ENCODE measurements at regions not wholly inside any gene's neighbourhood (a gene's known extent, or its start where the extent isn't known, plus 50 kb on each side); places are given as distances from the start of the nearest gene placed in this dataset.

GRCh38 chr18:10275486-10275885 is 178.9 kb upstream of the APCDD1 start:
- no peaks in the 10 kb centered on the region for H4K20me1 ChIP-seq (ENCODE audit: insufficient read depth)
- H3K27ac ChIP-seq (ENCODE audit: low read length) = no peak overlapping the region
- H3K27me3 ChIP-seq (ENCODE audit: insufficient read depth, low read depth, low read length) = no peaks in the 10 kb centered on the region
- no peaks in the 10 kb centered on the region for H3F3A ChIP-seq (ENCODE audit: insufficient read depth, low read length, poor library complexity, severe bottlenecking)
- TF ChIP-seq RAD21 (conservative IDR thresholded peaks at IDR 0.05) (no peak), SMC3 (conservative IDR thresholded peaks at IDR 0.05; ENCODE audit: poor library complexity) (no peak), EP300 (conservative IDR thresholded peaks at IDR 0.05; ENCODE audit: poor library complexity, severe bottlenecking) (no peak), EZH2 (IDR thresholded peaks at IDR 0.05; ENCODE audit: borderline replicate concordance, insufficient read depth, low read length, poor library complexity, severe bottlenecking) (no peak), TAF1 (IDR thresholded peaks at IDR 0.05; ENCODE audit: low read depth) (no peak), MXI1 (conservative IDR thresholded peaks at IDR 0.05; ENCODE audit: poor library complexity, severe bottlenecking) (no peak), POLR2AphosphoS5 (IDR thresholded peaks at IDR 0.05) (no peak)
- TF ChIP-seq, protein P1, sequence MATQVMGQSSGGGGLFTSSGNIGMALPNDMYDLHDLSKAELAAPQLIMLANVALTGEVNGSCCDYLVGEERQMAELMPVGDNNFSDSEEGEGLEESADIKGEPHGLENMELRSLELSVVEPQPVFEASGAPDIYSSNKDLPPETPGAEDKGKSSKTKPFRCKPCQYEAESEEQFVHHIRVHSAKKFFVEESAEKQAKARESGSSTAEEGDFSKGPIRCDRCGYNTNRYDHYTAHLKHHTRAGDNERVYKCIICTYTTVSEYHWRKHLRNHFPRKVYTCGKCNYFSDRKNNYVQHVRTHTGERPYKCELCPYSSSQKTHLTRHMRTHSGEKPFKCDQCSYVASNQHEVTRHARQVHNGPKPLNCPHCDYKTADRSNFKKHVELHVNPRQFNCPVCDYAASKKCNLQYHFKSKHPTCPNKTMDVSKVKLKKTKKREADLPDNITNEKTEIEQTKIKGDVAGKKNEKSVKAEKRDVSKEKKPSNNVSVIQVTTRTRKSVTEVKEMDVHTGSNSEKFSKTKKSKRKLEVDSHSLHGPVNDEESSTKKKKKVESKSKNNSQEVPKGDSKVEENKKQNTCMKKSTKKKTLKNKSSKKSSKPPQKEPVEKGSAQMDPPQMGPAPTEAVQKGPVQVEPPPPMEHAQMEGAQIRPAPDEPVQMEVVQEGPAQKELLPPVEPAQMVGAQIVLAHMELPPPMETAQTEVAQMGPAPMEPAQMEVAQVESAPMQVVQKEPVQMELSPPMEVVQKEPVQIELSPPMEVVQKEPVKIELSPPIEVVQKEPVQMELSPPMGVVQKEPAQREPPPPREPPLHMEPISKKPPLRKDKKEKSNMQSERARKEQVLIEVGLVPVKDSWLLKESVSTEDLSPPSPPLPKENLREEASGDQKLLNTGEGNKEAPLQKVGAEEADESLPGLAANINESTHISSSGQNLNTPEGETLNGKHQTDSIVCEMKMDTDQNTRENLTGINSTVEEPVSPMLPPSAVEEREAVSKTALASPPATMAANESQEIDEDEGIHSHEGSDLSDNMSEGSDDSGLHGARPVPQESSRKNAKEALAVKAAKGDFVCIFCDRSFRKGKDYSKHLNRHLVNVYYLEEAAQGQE (IDR thresholded peaks at IDR 0.05; ENCODE audit: borderline replicate concordance) = no peak
- TF ChIP-seq, protein P2, sequence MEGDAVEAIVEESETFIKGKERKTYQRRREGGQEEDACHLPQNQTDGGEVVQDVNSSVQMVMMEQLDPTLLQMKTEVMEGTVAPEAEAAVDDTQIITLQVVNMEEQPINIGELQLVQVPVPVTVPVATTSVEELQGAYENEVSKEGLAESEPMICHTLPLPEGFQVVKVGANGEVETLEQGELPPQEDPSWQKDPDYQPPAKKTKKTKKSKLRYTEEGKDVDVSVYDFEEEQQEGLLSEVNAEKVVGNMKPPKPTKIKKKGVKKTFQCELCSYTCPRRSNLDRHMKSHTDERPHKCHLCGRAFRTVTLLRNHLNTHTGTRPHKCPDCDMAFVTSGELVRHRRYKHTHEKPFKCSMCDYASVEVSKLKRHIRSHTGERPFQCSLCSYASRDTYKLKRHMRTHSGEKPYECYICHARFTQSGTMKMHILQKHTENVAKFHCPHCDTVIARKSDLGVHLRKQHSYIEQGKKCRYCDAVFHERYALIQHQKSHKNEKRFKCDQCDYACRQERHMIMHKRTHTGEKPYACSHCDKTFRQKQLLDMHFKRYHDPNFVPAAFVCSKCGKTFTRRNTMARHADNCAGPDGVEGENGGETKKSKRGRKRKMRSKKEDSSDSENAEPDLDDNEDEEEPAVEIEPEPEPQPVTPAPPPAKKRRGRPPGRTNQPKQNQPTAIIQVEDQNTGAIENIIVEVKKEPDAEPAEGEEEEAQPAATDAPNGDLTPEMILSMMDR (IDR thresholded peaks at IDR 0.05; ENCODE audit: poor library complexity, severe bottlenecking) = no peak
- H2AFZ ChIP-seq (ENCODE audit: low read depth, low read length) = no peak overlapping the region
- H3K9ac ChIP-seq (ENCODE audit: low read length) = no peak overlapping the region
- no peak overlapping the region for H3K4me3 ChIP-seq (ENCODE audit: low read length)
- no peaks in the 10 kb centered on the region for H3K9me2 ChIP-seq (ENCODE audit: insufficient read depth, low read length)
- no peaks in the 10 kb centered on the region for H3K36me3 ChIP-seq (ENCODE audit: insufficient read depth, low read length)
- no peak overlapping the region for H3K4me2 ChIP-seq (ENCODE audit: low read length)
- no peaks in the 10 kb centered on the region for H3K79me2 ChIP-seq (replicated peaks; ENCODE audit: insufficient read depth, low read length)
- no peaks in the 10 kb centered on the region for H3K9me3 ChIP-seq (ENCODE audit: low read length)

DNA sequence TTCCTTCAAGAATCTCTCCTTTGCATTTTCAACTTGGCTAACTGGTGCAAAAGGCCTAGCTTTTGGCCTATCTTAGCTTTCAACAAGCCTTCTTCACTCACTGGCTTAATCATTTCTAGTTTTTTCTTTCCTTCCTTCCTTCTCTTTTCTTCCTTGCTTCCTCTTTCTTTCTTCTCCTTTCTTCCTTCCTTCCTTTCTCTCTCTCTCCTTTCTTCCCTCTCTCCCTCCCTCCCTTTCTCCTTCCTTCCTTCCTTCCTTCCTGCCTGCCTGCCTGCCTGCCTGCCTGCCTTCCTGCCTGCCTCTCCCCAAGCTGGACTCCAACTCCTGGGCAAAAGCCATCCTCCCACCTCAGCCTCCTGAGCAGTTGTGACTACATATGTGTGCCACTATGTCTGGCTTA is 176.2 kb upstream of the APCDD1 start:
- no peak overlapping the region for H3K4me3 ChIP-seq (ENCODE audit: low read length)
- H3K27ac ChIP-seq (ENCODE audit: low read length) = no peak overlapping the region
- H3K9me3 ChIP-seq (ENCODE audit: low read length) = no peaks in the 10 kb centered on the region
- H3K9ac ChIP-seq (ENCODE audit: low read length) = no peak overlapping the region
- no peaks in the 10 kb centered on the region for H3K79me2 ChIP-seq (replicated peaks; ENCODE audit: insufficient read depth, low read length)
- TF ChIP-seq POLR2AphosphoS5 (IDR thresholded peaks at IDR 0.05) (no peak), MXI1 (conservative IDR thresholded peaks at IDR 0.05; ENCODE audit: poor library complexity, severe bottlenecking) (no peak), RAD21 (conservative IDR thresholded peaks at IDR 0.05) (no peak), EZH2 (IDR thresholded peaks at IDR 0.05; ENCODE audit: borderline replicate concordance, insufficient read depth, low read length, poor library complexity, severe bottlenecking) (no peak), SMC3 (conservative IDR thresholded peaks at IDR 0.05; ENCODE audit: poor library complexity) (no peak)
- TF ChIP-seq, protein P1 (IDR thresholded peaks at IDR 0.05; ENCODE audit: borderline replicate concordance) = no peak
- H3K9me2 ChIP-seq (ENCODE audit: insufficient read depth, low read length) = no peaks in the 10 kb centered on the region
- no peak overlapping the region for H2AFZ ChIP-seq (ENCODE audit: low read depth, low read length)
- no peaks in the 10 kb centered on the region for H3K36me3 ChIP-seq (ENCODE audit: insufficient read depth, low read length)
- H3K4me2 ChIP-seq (ENCODE audit: low read length) = no peak overlapping the region
- no peaks in the 10 kb centered on the region for H4K20me1 ChIP-seq (ENCODE audit: insufficient read depth)
- no peaks in the 10 kb centered on the region for H3F3A ChIP-seq (ENCODE audit: insufficient read depth, low read length, poor library complexity, severe bottlenecking)
- H3K27me3 ChIP-seq (ENCODE audit: insufficient read depth, low read depth, low read length) = no peaks in the 10 kb centered on the region
